ENCODE measurements at regions not wholly inside any gene's neighbourhood (a gene's known extent, or its start where the extent isn't known, plus 50 kb on each side); places are given as distances from the start of the nearest gene placed in this dataset.

GRCh38 chr18:40624959-40625358 is 1330.1 kb upstream of the PIK3C3 start:
- DNase-seq (ENCODE audit: insufficient read length, low spot score) (no peak), FAIRE-seq (no peak)

DNA sequence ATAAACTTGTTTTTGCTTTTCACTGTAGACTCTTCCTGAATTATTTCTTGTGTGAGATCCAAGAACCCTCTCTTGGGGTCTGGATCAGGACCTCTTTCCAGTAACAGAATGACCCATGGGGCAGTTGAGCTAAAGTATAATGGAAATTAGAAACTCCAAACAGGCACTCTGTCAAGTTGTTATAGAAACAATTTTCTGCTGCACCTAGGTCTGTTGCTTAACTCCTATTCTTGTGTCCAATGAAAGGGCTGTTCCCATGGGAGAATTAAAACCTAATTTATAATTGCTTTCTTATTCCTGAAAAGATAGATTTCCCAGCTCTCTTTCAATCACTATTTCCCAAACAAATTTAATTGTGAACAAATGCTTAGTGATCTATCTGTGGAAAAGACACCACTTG is 1341.3 kb upstream of the PIK3C3 start:
- FAIRE-seq (no peak), DNase-seq (ENCODE audit: insufficient read length, low spot score) (no peak)

DNA sequence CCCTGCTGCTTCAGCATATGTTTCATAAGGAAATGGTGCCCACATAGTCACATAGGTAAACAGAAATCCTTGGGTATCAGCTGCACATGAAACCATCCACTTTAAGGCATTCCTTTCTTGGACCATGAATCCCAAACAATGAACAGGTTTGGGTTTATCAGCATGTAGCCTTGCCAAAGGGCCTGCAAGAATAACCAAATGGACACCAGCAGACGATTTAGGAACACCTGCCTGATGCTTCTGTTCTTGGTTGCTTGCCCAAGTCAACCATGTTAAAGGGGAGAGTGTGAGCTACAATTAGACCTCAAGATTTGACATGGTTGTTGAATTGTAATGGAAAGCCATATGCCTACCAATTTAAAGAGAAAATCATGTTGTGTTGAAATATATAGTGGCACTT is 1342.7 kb upstream of the PIK3C3 start:
- DNase-seq (ENCODE audit: insufficient read length, low spot score): no peak
- FAIRE-seq: no peak

DNA sequence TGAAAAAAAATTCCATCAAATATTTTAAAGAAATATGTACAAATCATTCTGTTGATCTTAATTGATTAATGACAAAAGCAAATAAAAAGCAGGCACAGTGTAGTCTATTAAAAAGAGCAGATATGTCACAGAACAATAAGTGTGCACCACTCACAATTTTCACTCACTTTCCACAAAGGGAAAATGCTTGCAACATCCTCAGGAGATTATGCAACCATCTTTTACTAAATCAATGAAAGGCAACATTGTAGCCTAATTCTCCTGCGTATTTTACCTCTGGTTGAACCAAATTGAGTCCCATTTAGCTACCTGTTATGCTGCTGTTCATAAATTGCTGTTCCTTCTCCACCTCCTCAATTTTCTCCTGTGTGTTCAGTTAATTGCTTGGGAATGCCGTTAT is 1346.8 kb upstream of the PIK3C3 start:
- FAIRE-seq: no peak

DNA sequence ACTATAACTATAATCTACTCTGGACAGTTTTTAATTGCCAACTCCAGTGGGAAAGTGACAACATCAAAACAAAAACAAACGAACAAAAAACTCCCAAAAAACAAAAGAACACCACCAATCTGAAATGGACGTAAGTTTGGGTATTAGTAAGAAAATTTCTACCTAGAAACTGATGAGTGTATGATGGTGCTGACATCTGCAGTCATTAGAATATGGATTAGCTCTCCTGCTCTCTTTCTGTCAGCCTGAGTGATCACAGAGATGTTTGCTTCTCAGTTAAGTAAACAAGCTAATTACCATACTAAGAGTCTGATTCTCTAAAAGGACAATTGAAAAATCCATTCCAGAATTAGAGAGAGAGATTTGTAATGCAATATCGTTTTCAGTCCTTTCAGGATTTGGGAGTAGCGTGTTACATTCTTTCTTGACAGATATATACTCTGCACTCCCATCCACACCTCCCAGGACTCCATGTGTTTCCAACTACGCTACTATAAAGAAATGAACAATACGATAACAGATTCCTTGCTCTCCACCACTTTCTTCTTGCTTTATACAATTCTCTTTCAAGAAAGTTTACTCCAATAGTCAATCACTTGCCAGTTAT is 1347.4 kb upstream of the PIK3C3 start:
- no peak for FAIRE-seq
- DNase-seq (ENCODE audit: insufficient read length, low spot score): no peak

More for the DNA sequence above, 1346.8 kb upstream of the PIK3C3 start:
- no peak for DNase-seq (ENCODE audit: insufficient read length, low spot score)

DNA sequence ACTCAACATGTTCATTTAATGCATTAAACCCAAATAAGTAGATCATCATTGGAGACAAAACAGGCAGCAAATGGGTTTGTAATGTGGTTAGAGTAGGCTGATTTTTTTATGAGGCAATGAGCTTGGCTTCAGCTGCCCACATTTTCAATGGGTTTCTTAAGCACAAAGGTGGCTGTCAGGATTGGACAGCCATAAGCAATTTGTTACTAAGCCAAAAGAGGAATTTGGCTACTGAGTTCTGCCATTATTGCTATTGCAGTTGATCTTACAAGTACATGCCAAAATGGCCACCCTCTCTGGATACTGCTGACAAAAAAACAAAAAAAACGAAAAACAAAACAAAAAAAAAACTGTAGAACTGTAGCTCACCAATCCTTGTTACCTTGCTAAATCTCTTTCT is 1348.0 kb upstream of the PIK3C3 start:
- DNase-seq (ENCODE audit: insufficient read length, low spot score): no peak
- no peak for FAIRE-seq

GRCh38 chr18:40583671-40584070 is 1371.4 kb upstream of the PIK3C3 start:
- no peak for DNase-seq (ENCODE audit: insufficient read length, low spot score)
- no peak for FAIRE-seq

DNA sequence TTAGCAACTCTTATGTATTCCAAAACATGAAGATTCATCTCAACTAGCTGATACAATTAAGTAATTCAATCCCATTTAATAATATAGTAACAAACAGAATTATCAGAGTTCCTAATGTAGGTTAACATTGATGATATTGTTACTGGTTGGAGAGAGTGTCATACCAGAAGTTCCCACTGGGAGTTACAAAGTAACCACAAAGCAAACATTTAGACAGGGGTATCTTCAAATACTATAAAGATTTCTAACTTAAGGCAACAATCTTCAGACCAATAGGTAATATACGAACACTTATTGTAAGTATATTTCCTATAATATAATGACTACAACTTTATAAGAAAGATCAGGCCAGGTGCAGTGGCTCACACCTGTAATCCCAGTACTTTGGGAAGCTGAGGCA is 1372.9 kb upstream of the PIK3C3 start:
- FAIRE-seq: no peak
- DNase-seq (ENCODE audit: insufficient read length, low spot score): no peak

DNA sequence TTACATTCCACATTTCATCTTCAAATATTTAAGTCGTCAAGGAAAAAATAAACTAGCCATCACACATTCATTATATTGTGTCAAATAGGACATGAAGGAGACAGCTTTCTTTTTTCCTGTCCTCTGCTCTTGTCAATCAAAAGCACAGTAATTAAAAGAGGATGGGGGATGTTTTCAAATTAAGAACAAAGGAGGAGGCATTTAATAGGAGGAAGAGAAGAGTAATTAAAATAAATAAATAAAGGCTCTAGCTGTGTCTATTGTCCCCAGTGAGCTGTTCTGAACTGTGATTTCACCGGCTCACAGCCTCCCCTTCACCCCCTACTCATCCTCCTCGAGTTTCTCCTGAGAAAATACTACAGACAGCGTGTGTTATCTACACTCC is 1377.1 kb upstream of the PIK3C3 start:
- no peak for DNase-seq (ENCODE audit: insufficient read length, low spot score)

DNA sequence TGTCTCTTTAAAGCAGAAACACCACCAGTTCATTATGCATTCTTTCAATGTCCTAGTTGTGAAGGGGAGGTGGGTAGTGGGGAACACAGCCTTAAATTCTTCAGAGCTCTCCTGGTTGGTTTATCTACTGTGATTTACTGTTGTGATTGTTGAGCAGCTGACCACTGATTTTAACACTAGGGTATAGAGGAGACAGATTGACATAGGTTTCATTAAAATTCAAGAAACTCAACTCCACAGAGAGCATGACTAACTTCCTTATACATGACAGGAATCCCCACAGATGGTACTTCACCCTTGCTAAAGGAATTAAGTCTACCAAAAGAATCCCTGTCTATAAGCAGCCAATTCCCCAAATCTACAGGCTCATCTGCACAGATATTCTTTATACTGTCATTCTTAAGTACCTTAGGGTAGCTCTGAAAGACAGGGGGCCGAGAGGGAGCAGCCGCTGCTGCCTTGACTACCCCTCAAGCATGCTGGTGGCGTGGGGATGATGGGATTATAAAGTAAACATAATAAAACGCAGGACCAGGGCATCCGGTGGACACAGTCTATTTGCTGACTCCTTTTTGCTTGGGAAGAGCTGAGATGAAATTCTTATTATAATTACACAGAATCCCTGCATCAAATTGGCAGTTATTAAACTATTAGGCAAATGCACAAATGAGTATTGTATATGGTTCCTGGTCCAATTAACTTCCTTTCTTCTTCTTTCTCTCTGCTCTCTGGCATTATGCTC is 1377.6 kb upstream of the PIK3C3 start:
- no peak for FAIRE-seq
- DNase-seq (ENCODE audit: insufficient read length, low spot score): no peak

More for the DNA sequence above, 1377.1 kb upstream of the PIK3C3 start:
- FAIRE-seq: no peak

- DNase-seq (ENCODE audit: insufficient read length, low spot score) (no peak), FAIRE-seq (no peak)
Measured at GRCh38 chr18:40576507-40577115, 1378.4 kb upstream of the PIK3C3 start.

DNA sequence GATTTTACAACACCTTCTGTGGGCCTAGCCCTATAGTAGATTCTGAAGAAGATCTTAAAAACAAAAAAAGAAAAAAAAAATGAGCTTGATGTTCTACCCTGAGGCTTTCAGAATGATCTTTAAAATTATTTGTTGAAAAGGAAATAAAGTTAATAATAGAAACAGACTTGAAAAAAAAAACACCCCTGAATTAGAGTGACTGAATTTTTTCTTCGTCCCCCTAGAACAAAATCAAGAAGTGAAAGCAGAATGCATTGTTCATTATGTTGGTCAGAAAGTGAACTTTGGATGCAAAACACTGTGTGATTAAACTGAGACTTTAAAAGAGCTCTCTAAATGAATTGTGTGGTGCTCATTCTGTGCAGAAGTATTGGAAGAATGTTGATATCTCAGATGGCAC is 1384.4 kb upstream of the PIK3C3 start:
- no peak for DNase-seq (ENCODE audit: insufficient read length, low spot score)
- FAIRE-seq: no peak

DNA sequence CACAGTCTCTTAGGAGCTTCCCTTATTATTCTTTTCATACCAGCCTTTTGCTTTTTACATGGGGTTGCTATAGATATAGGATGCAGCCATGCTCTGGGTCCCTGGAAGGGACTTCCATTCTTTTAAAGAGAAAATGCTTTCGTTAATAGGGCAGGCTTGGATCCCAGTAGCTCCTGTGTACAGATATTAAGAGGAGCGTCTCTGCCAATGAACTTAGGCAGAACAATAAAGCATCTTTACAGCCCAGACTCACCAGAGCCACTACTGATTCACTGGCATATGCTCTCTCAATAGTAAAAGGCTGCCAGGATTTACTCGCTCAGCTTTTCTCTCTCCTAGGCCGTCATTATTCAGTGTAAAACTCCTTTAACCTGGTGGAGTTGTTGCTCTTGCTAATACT is 1385.4 kb upstream of the PIK3C3 start:
- DNase-seq (ENCODE audit: insufficient read length, low spot score) (no peak), FAIRE-seq (no peak)

DNA sequence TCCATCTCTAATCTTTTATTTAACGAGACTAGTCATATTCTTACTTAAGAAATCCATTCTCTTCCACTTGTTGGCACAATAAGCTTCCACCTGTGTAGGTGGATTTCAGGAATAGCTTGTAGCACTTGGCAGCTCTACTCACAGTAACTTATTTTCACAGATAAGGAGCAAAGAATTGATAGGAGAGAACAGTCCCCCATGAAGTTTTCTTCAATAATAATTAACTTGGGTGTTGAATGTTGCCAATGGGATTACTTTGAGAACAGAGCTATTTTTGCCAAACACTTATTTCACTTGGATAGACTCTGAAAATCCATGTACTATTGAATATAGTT is 1388.6 kb upstream of the PIK3C3 start:
- FAIRE-seq (no peak), DNase-seq (ENCODE audit: insufficient read length, low spot score) (no peak)

GRCh38 chr18:40565805-40566509 is 1389.1 kb upstream of the PIK3C3 start:
- FAIRE-seq: no peak
- DNase-seq (ENCODE audit: insufficient read length, low spot score): no peak

DNA sequence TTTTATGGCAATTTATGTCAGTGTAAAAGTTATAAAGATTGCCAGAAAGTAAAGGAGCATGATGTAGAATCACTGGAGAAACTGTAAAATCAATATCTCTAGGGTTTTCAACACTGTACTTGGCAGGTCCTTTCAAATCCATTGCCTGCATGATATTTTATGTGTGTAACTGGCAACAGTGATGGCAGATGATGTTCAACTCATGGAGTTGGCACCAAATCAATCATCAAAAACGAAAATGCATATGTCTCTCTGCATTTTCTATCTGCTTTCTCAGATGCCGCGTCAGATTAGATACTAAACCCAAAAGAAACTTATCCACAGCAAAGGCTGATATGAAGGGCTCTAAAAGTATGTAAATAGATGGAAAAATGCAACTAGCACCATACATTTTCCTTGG is 1395.5 kb upstream of the PIK3C3 start:
- FAIRE-seq: no peak

GRCh38 chr18:40558706-40559392 is 1396.2 kb upstream of the PIK3C3 start:
- DNase-seq (ENCODE audit: insufficient read length, low spot score) (no peak), FAIRE-seq (no peak)

More for the DNA sequence above, 1395.5 kb upstream of the PIK3C3 start:
- DNase-seq (ENCODE audit: insufficient read length, low spot score): no peak

DNA sequence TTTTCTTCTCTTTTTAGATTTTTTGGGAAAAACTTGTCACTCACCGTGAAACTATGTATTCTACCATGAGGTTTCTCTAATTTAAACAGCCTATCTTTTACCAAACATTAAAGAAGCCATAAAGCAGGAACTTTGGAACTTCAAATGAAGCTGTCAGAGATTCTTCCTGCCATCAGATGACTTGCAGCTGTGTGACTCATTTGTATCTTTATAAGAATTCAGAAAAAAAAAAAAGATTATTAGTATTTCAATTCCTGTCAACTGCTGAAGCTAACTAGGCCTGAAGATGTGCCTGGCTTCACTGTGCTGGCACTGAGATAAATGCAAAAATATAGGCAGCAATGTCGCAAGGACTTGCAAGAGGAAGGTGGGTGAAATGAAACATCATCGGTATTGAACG is 1399.1 kb upstream of the PIK3C3 start:
- FAIRE-seq: no peak

GRCh38 chr18:40553029-40553428 is 1402.0 kb upstream of the PIK3C3 start:
- FAIRE-seq: no peak
- DNase-seq (ENCODE audit: insufficient read length, low spot score): no peak

More for the DNA sequence above, 1399.1 kb upstream of the PIK3C3 start:
- no peak for DNase-seq (ENCODE audit: insufficient read length, low spot score)

DNA sequence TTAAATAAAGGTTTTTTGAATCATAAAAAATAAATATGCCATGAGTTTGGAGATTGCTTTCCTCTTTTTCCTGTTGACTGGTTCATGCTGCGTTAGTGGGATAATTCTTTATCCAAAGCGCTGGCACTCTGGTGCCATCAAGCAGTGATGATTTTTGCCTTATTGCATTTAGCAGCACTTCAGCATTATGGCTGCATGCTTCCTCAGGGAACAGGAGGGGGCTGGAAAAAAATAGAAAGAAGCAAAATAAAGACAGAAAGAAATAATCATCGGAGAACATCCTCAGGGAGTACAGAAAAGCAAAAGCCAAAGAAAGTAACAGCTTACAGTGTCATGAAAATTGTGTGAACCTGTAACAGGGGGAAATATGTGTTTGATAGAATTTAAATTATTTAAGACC is 1408.2 kb upstream of the PIK3C3 start:
- no peak for FAIRE-seq
- no peak for DNase-seq (ENCODE audit: insufficient read length, low spot score)

GRCh38 chr18:40534723-40535122 is 1420.3 kb upstream of the PIK3C3 start:
- DNase-seq (ENCODE audit: insufficient read length, low spot score) (no peak), FAIRE-seq (no peak)
